CD4-positive, alpha-beta T cell (primary cell): ENCODE measurements at regions not wholly inside any gene's neighbourhood (a gene's known extent, or its start where the extent isn't known, plus 50 kb on each side); places are given as distances from the start of the nearest gene placed in this dataset.

Experiments
- ATAC-seq: fragments of 200-7000 bp; cut with Tn5 transposase; one replicate; pipeline ENCODE4 v1.10.0; 2022; ENCODE audit warnings: mild to moderate bottlenecking; ENCODE audit not compliant: poor library complexity
- CTCF ChIA-PET: fragments of 350-600 bp; sonication (Branson Sonifier 250); formaldehyde crosslinking; loops from one replicate; lab custom pipeline; 2021; ENCODE audit warnings: antibody characterized with exemption, inconsistent platforms; lab: Charles Lee
- POLR2A ChIA-PET: fragments of 350-600 bp; sonication (Branson Sonifier 250); formaldehyde crosslinking; loops from one replicate; lab custom pipeline; 2021; ENCODE audit warnings: antibody characterized with exemption, inconsistent platforms; lab: Charles Lee
- DNase-seq, 14 experiments: peaks; one replicate each; pipeline ENCODE4 v3.0.0-alpha.2; 2013 to 2020; ENCODE audit warnings: mixed read lengths in 2 of 14
- H3K27ac ChIP-seq, 2 donors: one replicate each; pipeline versions ENCODE4 v1.5.1 to v1.7.0; 2013; ENCODE audit warnings: low read length in 2 of 2, low read depth in 1 of 2, mild to moderate bottlenecking in 1 of 2
- H3K27me3 ChIP-seq, 2 experiments: 1 replicate in 1 of 2; 2 replicates in 1 of 2; pipeline versions ENCODE4 v1.6.1 to v1.7.0; 2013; ENCODE audit warnings: low read length in 2 of 2, control low read depth in 1 of 2, mild to moderate bottlenecking in 1 of 2, moderate library complexity in 1 of 2; ENCODE audit not compliant: insufficient read depth in 2 of 2, control insufficient read depth in 1 of 2
- H3K36me3 ChIP-seq: one replicate; pipeline ENCODE4 v1.6.1; 2013; ENCODE audit warnings: low read length, control low read depth; ENCODE audit not compliant: insufficient read depth
- H3K4me1 ChIP-seq: one replicate; pipeline ENCODE4 v1.6.1; 2013; ENCODE audit warnings: low read length, control low read depth; ENCODE audit not compliant: insufficient read depth
- H3K4me3 ChIP-seq: one replicate; pipeline ENCODE4 v1.5.1; 2013; ENCODE audit warnings: mild to moderate bottlenecking, low read length, moderate library complexity
- H3K9me3 ChIP-seq, 2 experiments: 1 replicate in 1 of 2; 2 replicates in 1 of 2; pipeline versions ENCODE4 v1.6.1 to v1.7.0; 2013; ENCODE audit warnings: low read length in 2 of 2, mild to moderate bottlenecking in 2 of 2, control low read depth in 1 of 2, moderate library complexity in 1 of 2; ENCODE audit not compliant: control insufficient read depth in 1 of 2, insufficient read depth in 1 of 2
- H3K27ac Mint-ChIP-seq: one replicate; pipeline ENCODE4 v1.8.0; 2020; ENCODE audit warnings: mixed read lengths
- H3K27me3 Mint-ChIP-seq: one replicate; pipeline ENCODE4 v1.8.0; 2021; ENCODE audit warnings: mixed read lengths
- H3K36me3 Mint-ChIP-seq: one replicate; pipeline ENCODE4 v1.8.0; 2021; ENCODE audit warnings: low read depth, mixed read lengths
- H3K4me1 Mint-ChIP-seq: one replicate; pipeline ENCODE4 v1.8.0; 2021; ENCODE audit warnings: low read depth, mixed read lengths
- H3K4me3 Mint-ChIP-seq: one replicate; pipeline ENCODE4 v1.8.0; 2020; ENCODE audit warnings: mild to moderate bottlenecking, mixed read lengths
- H3K9me3 Mint-ChIP-seq: one replicate; pipeline ENCODE4 v1.8.0; 2020; ENCODE audit warnings: mixed read lengths
- CTCF ChIP-seq: fragments of 200-600 bp; IDR thresholded peaks from one replicate; pipeline ENCODE4 v1.8.0; 2022; ENCODE audit warnings: antibody characterized with exemption, mild to moderate bottlenecking
- intact Hi-C, 2 experiments: fragments of 100-400 bp; cut with DNase I in 1 of 2; cut with micrococcal nuclease in 1 of 2; formaldehyde crosslinking; loops; one replicate each; pipeline versions ENCODE4 v1.15.1 to v1.9.0; 2023 to 2025; cut with DNase I, micrococcal nuclease

- H3K4me1 ChIP-seq, result peaks cover 7% of the 10 kb centered on the region
- no peak for DNase-seq
- no peaks in the 10 kb centered on the region for H3K36me3 ChIP-seq
- Mint-ChIP-seq H3K9me3 (no peaks in the 10 kb centered on the region), H3K27me3 (no peaks in the 10 kb centered on the region), H3K36me3 (no peaks in the 10 kb centered on the region), H3K4me1 (peaks cover 16% of the 10 kb centered on the region), H3K4me3 (no peak overlapping the region), H3K27ac (no peak overlapping the region)
- ATAC-seq, result no peak
- no peak overlapping the region for H3K27ac ChIP-seq
- ChIA-PET CTCF (no interaction called here), POLR2A (no interaction called here)
- no peaks in the 10 kb centered on the region for H3K27me3 ChIP-seq
- no peaks in the 10 kb centered on the region for H3K9me3 ChIP-seq
- TF ChIP-seq CTCF, result no peak
- H3K4me3 ChIP-seq, result no peak overlapping the region
- intact Hi-C loops, result no loop called here
Measured at GRCh38 chr13:50610238-50610637, 233.3 kb downstream of the DLEU7 start.

DNA sequence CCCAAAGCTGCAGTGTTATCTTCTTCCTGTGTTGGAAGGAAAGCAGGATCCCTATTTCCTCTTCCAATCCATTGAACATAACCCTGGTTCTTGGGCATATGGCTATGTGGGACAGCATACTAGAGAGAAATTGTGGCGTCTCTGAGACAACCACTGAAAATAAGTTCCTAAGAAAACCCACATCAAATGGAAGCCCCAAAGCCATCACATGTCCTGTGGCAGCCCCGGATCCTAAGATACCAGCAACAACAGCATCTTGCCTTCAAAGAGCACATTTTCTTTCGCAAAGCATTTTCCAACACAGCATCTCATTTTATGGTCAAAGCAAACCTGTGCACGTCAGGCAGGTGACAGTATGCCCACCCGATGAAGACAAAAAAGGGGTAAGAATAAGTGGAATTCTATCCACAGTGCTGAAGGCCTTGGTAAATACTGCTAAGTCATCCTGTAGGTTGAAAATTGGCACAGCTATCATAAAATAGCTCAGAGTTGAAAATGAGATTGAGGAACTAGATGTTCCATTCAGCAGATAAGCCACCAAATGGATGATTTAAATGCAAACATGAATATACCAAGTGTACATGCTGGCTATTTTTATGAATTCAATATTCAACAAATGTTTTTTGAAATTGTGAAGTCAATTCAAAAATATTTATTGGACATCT lies 232.2 kb downstream of the DLEU7 start:
- Mint-ChIP-seq H3K27me3 (no peaks in the 10 kb centered on the region), H3K4me3 (no peak overlapping the region), H3K4me1 (peaks cover 16% of the 10 kb centered on the region), H3K27ac (no peak overlapping the region), H3K36me3 (no peaks in the 10 kb centered on the region), H3K9me3 (no peaks in the 10 kb centered on the region)
- peak in 2 of 14 experiments; percentile 30 to 39 for DNase-seq
- peaks cover 7% of the 10 kb centered on the region for H3K4me1 ChIP-seq
- CTCF ChIA-PET, result no interaction called here
- H3K27ac ChIP-seq, result no peak overlapping the region
- no peaks in the 10 kb centered on the region for H3K27me3 ChIP-seq
- H3K36me3 ChIP-seq, result no peaks in the 10 kb centered on the region
- H3K9me3 ChIP-seq, result no peaks in the 10 kb centered on the region
- ATAC-seq, result peak; percentile 55
- intact Hi-C loops, result no loop called here
- H3K4me3 ChIP-seq, result no peak overlapping the region
- POLR2A ChIA-PET, result no interaction called here
- no peak for TF ChIP-seq CTCF

- no peaks in the 10 kb centered on the region for H3K27me3 ChIP-seq
- no peaks in the 10 kb centered on the region for H3K27me3 Mint-ChIP-seq
- H3K36me3 ChIP-seq, result no peaks in the 10 kb centered on the region
- intact Hi-C loops, result no loop called here
- DNase-seq (no peak), ATAC-seq (no peak)
- peaks cover 16% of the 10 kb centered on the region for H3K4me1 Mint-ChIP-seq
- no peak overlapping the region for H3K4me3 Mint-ChIP-seq
- no peak overlapping the region for H3K27ac ChIP-seq
- peaks cover 9% of the 10 kb centered on the region for H3K4me1 ChIP-seq
- H3K9me3 Mint-ChIP-seq, result no peaks in the 10 kb centered on the region
- no peak overlapping the region for H3K4me3 ChIP-seq
- H3K27ac Mint-ChIP-seq, result no peak overlapping the region
- POLR2A ChIA-PET, result no interaction called here
- H3K9me3 ChIP-seq, result no peaks in the 10 kb centered on the region
- CTCF ChIA-PET, result no interaction called here
- no peaks in the 10 kb centered on the region for H3K36me3 Mint-ChIP-seq
- no peak for TF ChIP-seq CTCF
Measured at GRCh38 chr13:50612717-50613116, 230.8 kb downstream of the DLEU7 start.
